Neural crest cell (in vitro differentiated cells): ENCODE measurements at regions not wholly inside any gene's neighbourhood (a gene's known extent, or its start where the extent isn't known, plus 50 kb on each side); places are given as distances from the start of the nearest gene placed in this dataset.
A peak's percentile ranks its signal among the peaks of the same experiment; 100 is the strongest.

Source experiments
- DNase-seq: peaks from one replicate; pipeline ENCODE4 v3.0.0; 2021; ENCODE audit warnings: low read depth, mixed read lengths, low spot score
- H3K27ac Mint-ChIP-seq: one replicate; pipeline ENCODE4 v1.8.0; 2021; ENCODE audit warnings: mild to moderate bottlenecking, mixed read lengths; ENCODE audit not compliant: unreplicated experiment
- H3K27me3 Mint-ChIP-seq: 2 replicates; pipeline ENCODE4 v1.8.0; 2021; ENCODE audit warnings: low read depth, mild to moderate bottlenecking, mixed read lengths
- H3K36me3 Mint-ChIP-seq: 2 replicates; pipeline ENCODE4 v1.8.0; 2021; ENCODE audit warnings: low read depth, mild to moderate bottlenecking, mixed read lengths
- H3K4me1 Mint-ChIP-seq: 2 replicates; pipeline ENCODE4 v1.8.0; 2021; ENCODE audit warnings: mixed read lengths
- H3K4me3 Mint-ChIP-seq: one replicate; pipeline ENCODE4 v1.8.0; 2021; ENCODE audit warnings: mild to moderate bottlenecking, mixed read lengths
- H3K9me3 Mint-ChIP-seq: 2 replicates; pipeline ENCODE4 v1.8.0; 2021; ENCODE audit warnings: mixed read lengths
- CTCF ChIP-seq: fragments of 200-600 bp; sonication (generic); conservative IDR thresholded peaks from 2 replicates; pipeline ENCODE4 v1.5.0; 2021; ENCODE audit warnings: antibody characterized with exemption, mild to moderate bottlenecking

- Mint-ChIP-seq H3K36me3 (no peaks in the 10 kb centered on the region), H3K9me3 (peaks cover 2% of the 10 kb centered on the region), H3K27me3 (no peaks in the 10 kb centered on the region), H3K27ac (no peak overlapping the region), H3K4me3 (no peak overlapping the region), H3K4me1 (no peaks in the 10 kb centered on the region)
- no peak for DNase-seq
- TF ChIP-seq CTCF = no peak
Observed at GRCh38 chr3:117746066-117746465, 1036.5 kb downstream of the TUSC7 start.

- Mint-ChIP-seq H3K27me3 (no peaks in the 10 kb centered on the region), H3K9me3 (peaks cover 2% of the 10 kb centered on the region), H3K4me1 (peaks cover 10% of the 10 kb centered on the region), H3K36me3 (no peaks in the 10 kb centered on the region), H3K4me3 (no peak overlapping the region), H3K27ac (no peak overlapping the region)
- no peak for TF ChIP-seq CTCF
- no peak for DNase-seq
Observed at GRCh38 chr3:117748131-117748530, 1038.6 kb downstream of the TUSC7 start.

- H3K9me3 Mint-ChIP-seq = peaks cover 2% of the 10 kb centered on the region
- H3K4me1 Mint-ChIP-seq = peaks cover 10% of the 10 kb centered on the region
- no peak overlapping the region for H3K27ac Mint-ChIP-seq
- no peak for TF ChIP-seq CTCF
- H3K4me3 Mint-ChIP-seq = no peak overlapping the region
- H3K36me3 Mint-ChIP-seq = no peaks in the 10 kb centered on the region
- no peaks in the 10 kb centered on the region for H3K27me3 Mint-ChIP-seq
- no peak for DNase-seq
Observed at GRCh38 chr3:117750674-117751269, 1041.2 kb downstream of the TUSC7 start.

GRCh38 chr3:117751651-117752050 is 1042.1 kb downstream of the TUSC7 start:
- Mint-ChIP-seq H3K4me1 (peaks cover 12% of the 10 kb centered on the region), H3K36me3 (no peaks in the 10 kb centered on the region), H3K27ac (peak overlapping the region; percentile 32), H3K9me3 (peaks cover 2% of the 10 kb centered on the region), H3K27me3 (no peaks in the 10 kb centered on the region), H3K4me3 (no peak overlapping the region)
- TF ChIP-seq CTCF = no peak
- no peak for DNase-seq

GRCh38 chr3:117752984-117753717 is 1043.6 kb downstream of the TUSC7 start:
- no peak overlapping the region for H3K4me3 Mint-ChIP-seq
- TF ChIP-seq CTCF = no peak
- no peaks in the 10 kb centered on the region for H3K27me3 Mint-ChIP-seq
- no peak overlapping the region for H3K27ac Mint-ChIP-seq
- peaks cover 13% of the 10 kb centered on the region for H3K4me1 Mint-ChIP-seq
- no peaks in the 10 kb centered on the region for H3K36me3 Mint-ChIP-seq
- no peak for DNase-seq
- H3K9me3 Mint-ChIP-seq = no peaks in the 10 kb centered on the region
